ENCODE measurements at regions not wholly inside any gene's neighbourhood (a gene's known extent, or its start where the extent isn't known, plus 50 kb on each side); places are given as distances from the start of the nearest gene placed in this dataset.

GRCh38 chr5:54668096-54668495 is 150.5 kb downstream of the SNX18 start:
- TF ChIP-seq ZFX (IDR thresholded peaks at IDR 0.05) (no peak), CTCF (conservative IDR thresholded peaks at IDR 0.05) (no peak)

GRCh38 chr5:54667136-54667535 is 149.6 kb downstream of the SNX18 start:
- TF ChIP-seq CTCF (conservative IDR thresholded peaks at IDR 0.05): no peak
- no peak for TF ChIP-seq ZFX (IDR thresholded peaks at IDR 0.05)
- H3K27ac ChIP-seq: no peak overlapping the region

More at GRCh38 chr5:54668096-54668495, 150.5 kb downstream of the SNX18 start:
- H3K27ac ChIP-seq: no peak overlapping the region

- TF ChIP-seq ZFX (IDR thresholded peaks at IDR 0.05) (no peak), CTCF (conservative IDR thresholded peaks at IDR 0.05) (no peak)
- no peak overlapping the region for H3K27ac ChIP-seq
These were observed 146.3 kb downstream of the SNX18 start for GRCh38 chr5:54663866-54664265.

GRCh38 chr5:54661111-54661510 is 143.6 kb downstream of the SNX18 start:
- TF ChIP-seq CTCF (conservative IDR thresholded peaks at IDR 0.05) (no peak), ZFX (IDR thresholded peaks at IDR 0.05) (no peak)
- H3K27ac ChIP-seq: no peak overlapping the region

GRCh38 chr5:54659700-54660131 is 142.2 kb downstream of the SNX18 start:
- TF ChIP-seq ZFX (IDR thresholded peaks at IDR 0.05) (no peak), CTCF (conservative IDR thresholded peaks at IDR 0.05) (no peak)
- H3K27ac ChIP-seq: no peak overlapping the region

- no peak overlapping the region for H3K27ac ChIP-seq
These were observed 140.5 kb downstream of the SNX18 start for GRCh38 chr5:54658010-54658409.

GRCh38 chr5:54656261-54656728 is 138.7 kb downstream of the SNX18 start:
- no peak overlapping the region for H3K27ac ChIP-seq
- TF ChIP-seq CTCF (conservative IDR thresholded peaks at IDR 0.05) (no peak), ZFX (IDR thresholded peaks at IDR 0.05) (no peak)

More at GRCh38 chr5:54658010-54658409, 140.5 kb downstream of the SNX18 start:
- TF ChIP-seq CTCF (conservative IDR thresholded peaks at IDR 0.05) (no peak), ZFX (IDR thresholded peaks at IDR 0.05) (no peak)
